Thyroid gland (tissue), 4 donors: ENCODE measurements at regions not wholly inside any gene's neighbourhood (a gene's known extent, or its start where the extent isn't known, plus 50 kb on each side); places are given as distances from the start of the nearest gene placed in this dataset.

ENCODE experiments used
- DNase-seq, 2 donors: peaks; one replicate each; pipeline ENCODE4 v3.0.0-alpha.2; 2019
- H3K27ac ChIP-seq, 3 donors: fragments of 200-600 bp; sonication (generic); 1 replicate in 2 of 3; 2 replicates in 1 of 3; pipeline ENCODE4 v1.5.1; 2016 to 2019; ENCODE audit warnings: mild to moderate bottlenecking in 1 of 3, moderate library complexity in 1 of 3
- H3K27me3 ChIP-seq: fragments of 200-600 bp; sonication (generic); one replicate; pipeline ENCODE4 v1.5.1; 2019
- H3K36me3 ChIP-seq, 2 donors: fragments of 200-600 bp; sonication (generic); one replicate each; pipeline ENCODE4 v1.5.1; 2016 to 2019
- H3K4me1 ChIP-seq, 2 donors: fragments of 200-600 bp; sonication (generic); one replicate each; pipeline ENCODE4 v1.5.1; 2017 to 2019
- H3K4me3 ChIP-seq, 3 donors: fragments of 200-600 bp; sonication (generic); replicated peaks in 1 of 3; 1 replicate in 2 of 3; 2 replicates in 1 of 3; pipeline ENCODE4 v1.5.1; 2016; ENCODE audit warnings: mild to moderate bottlenecking in 1 of 3
- H3K9me3 ChIP-seq: fragments of 200-600 bp; sonication (generic); one replicate; pipeline ENCODE4 v1.5.1; 2017
- CTCF ChIP-seq, 6 experiments: fragments of 200-600 bp in 3 of 6; fragments of 450-650 bp in 3 of 6; sonication (generic) in 3 of 6; IDR thresholded peaks; one replicate each; pipeline ENCODE4 v1.5.1; 2016 to 2019; ENCODE audit warnings: antibody characterized with exemption in 6 of 6, mild to moderate bottlenecking in 2 of 6, inconsistent platforms in 1 of 6, moderate library complexity in 1 of 6
- POLR2A ChIP-seq, 2 donors: fragments of 450-650 bp; IDR thresholded peaks; one replicate each; pipeline ENCODE4 v1.6.1; 2017; ENCODE audit warnings: antibody characterized with exemption in 2 of 2, mild to moderate bottlenecking in 2 of 2, moderate library complexity in 1 of 2
- WGBS, 2 donors: methylation state at CpG; one replicate each; pipeline ENCODE4 v1.1.5; 2017; 5-methylcytosine and 5-hydroxymethylcytosine counted together
- intact Hi-C: fragments of 100-400 bp; cut with DNase I; formaldehyde crosslinking; loops from one replicate; pipeline ENCODE4 v1.15.1; 2023

- peaks cover 0 to under 1% of the 10 kb centered on the region in 2 donors for H3K4me1 ChIP-seq
- WGBS, 2 donors, result 90 to 97% methylated on average over 3 of the region's 3 CpGs
- no peaks in the 10 kb centered on the region for H3K27me3 ChIP-seq
- intact Hi-C loops, result no loop called here
- no peaks in the 10 kb centered on the region for H3K9me3 ChIP-seq
- no peak for DNase-seq
- H3K27ac ChIP-seq, result no peak overlapping the region
- H3K36me3 ChIP-seq, result no peaks in the 10 kb centered on the region
- H3K4me3 ChIP-seq, result no peak overlapping the region
- TF ChIP-seq POLR2A (IDR thresholded peaks at IDR 0.05) (no peak), CTCF (IDR thresholded peaks at IDR 0.05) (no peak)
Observed at GRCh38 chr20:40249805-40250204, 439.2 kb downstream of the MAFB start.

DNA sequence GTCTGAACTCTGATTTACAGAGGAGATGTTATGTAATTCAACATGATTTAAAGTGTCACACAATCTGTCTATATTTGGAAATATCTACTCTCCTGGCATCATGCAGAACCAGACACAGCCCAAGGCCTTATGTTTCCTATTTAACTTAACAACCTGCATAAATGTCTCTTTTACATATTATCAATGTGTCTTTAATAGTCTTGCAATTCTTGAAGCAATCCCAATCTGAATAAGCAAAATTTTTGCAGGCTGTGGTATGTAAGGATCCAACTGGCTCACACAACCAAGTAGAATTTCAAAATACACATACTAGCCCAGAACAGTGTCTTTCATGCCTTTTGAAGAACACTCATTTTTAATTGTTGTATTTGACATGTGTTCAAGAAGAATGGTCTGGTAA, 443.2 kb downstream of the MAFB start:
- Histone ChIP-seq H3K4me3 (no peak overlapping the region), H3K4me1 (no peaks in the 10 kb centered on the region), H3K9me3 (no peaks in the 10 kb centered on the region), H3K27me3 (no peaks in the 10 kb centered on the region), H3K36me3 (no peaks in the 10 kb centered on the region), H3K27ac (no peak overlapping the region)
- no peak for TF ChIP-seq POLR2A (IDR thresholded peaks at IDR 0.05)
- TF ChIP-seq CTCF (IDR thresholded peaks at IDR 0.05), result no peak
- no peak for DNase-seq
- intact Hi-C loops, result no loop called here

GRCh38 chr20:40244286-40244685, 444.8 kb downstream of the MAFB start:
- no peaks in the 10 kb centered on the region for H3K9me3 ChIP-seq
- H3K4me3 ChIP-seq, result no peak overlapping the region
- no peak for DNase-seq
- H3K4me1 ChIP-seq, result no peaks in the 10 kb centered on the region
- intact Hi-C loops, result no loop called here
- H3K36me3 ChIP-seq, result no peaks in the 10 kb centered on the region
- no peak overlapping the region for H3K27ac ChIP-seq
- H3K27me3 ChIP-seq, result no peaks in the 10 kb centered on the region
- 93 to 96% methylated on average over 4 of the region's 4 CpGs for WGBS, 2 donors
- TF ChIP-seq POLR2A (IDR thresholded peaks at IDR 0.05) (no peak), CTCF (IDR thresholded peaks at IDR 0.05) (no peak)

- no peak for TF ChIP-seq POLR2A (IDR thresholded peaks at IDR 0.05)
- TF ChIP-seq CTCF (IDR thresholded peaks at IDR 0.05), result no peak
- 64 to 68% methylated on average over 9 of the region's 9 CpGs for WGBS, 2 donors
- no peak overlapping the region for H3K27ac ChIP-seq
- no peak overlapping the region for H3K4me3 ChIP-seq
- H3K4me1 ChIP-seq, result no peaks in the 10 kb centered on the region
- intact Hi-C loops, result no loop called here
- no peak for DNase-seq
- H3K9me3 ChIP-seq, result no peaks in the 10 kb centered on the region
- H3K27me3 ChIP-seq, result no peaks in the 10 kb centered on the region
- no peaks in the 10 kb centered on the region for H3K36me3 ChIP-seq
Observed at GRCh38 chr20:40241596-40242343, 447.3 kb downstream of the MAFB start.

GRCh38 chr20:40238511-40238910, 450.5 kb downstream of the MAFB start:
- WGBS, 2 donors, result 92 to 93% methylated on average over 3 of the region's 3 CpGs
- no peak for TF ChIP-seq CTCF (IDR thresholded peaks at IDR 0.05)
- TF ChIP-seq POLR2A (IDR thresholded peaks at IDR 0.05), result no peak

More at GRCh38 chr20:40238511-40238910, 450.5 kb downstream of the MAFB start:
- Histone ChIP-seq H3K27ac (no peak overlapping the region), H3K27me3 (no peaks in the 10 kb centered on the region), H3K36me3 (no peaks in the 10 kb centered on the region), H3K4me1 (no peaks in the 10 kb centered on the region), H3K4me3 (no peak overlapping the region), H3K9me3 (no peaks in the 10 kb centered on the region)
- intact Hi-C loops, result no loop called here
- no peak for DNase-seq
